HepG2 (cell line): ENCODE measurements at regions not wholly inside any gene's neighbourhood (a gene's known extent, or its start where the extent isn't known, plus 50 kb on each side); places are given as distances from the start of the nearest gene placed in this dataset.

ENCODE experiments used
- CAMTA2 ChIP-seq: sonication (generic); formaldehyde crosslinking; IDR thresholded peaks from 2 replicates; pipeline ENCODE4 v1.4.0; 2020; ENCODE audit warnings: mild to moderate bottlenecking, missing genetic modification reagents, borderline replicate concordance
- CBFB ChIP-seq: sonication (generic); formaldehyde crosslinking; IDR thresholded peaks from 2 replicates; pipeline ENCODE4 v1.4.0; 2020; ENCODE audit warnings: missing genetic modification reagents
- HNF4A ChIP-seq: sonication (generic); formaldehyde crosslinking; IDR thresholded peaks from 2 replicates; pipeline ENCODE4 v1.4.0; 2020; ENCODE audit warnings: missing genetic modification reagents
- HNRNPLL ChIP-seq: fragments of 200-400 bp; formaldehyde crosslinking; IDR thresholded peaks from 2 replicates; pipeline ENCODE4 v1.6.1; 2017; ENCODE audit warnings: mild to moderate bottlenecking, low read depth, low read length; ENCODE audit not compliant: poor library complexity, severe bottlenecking
- HOXA5 ChIP-seq: sonication (generic); formaldehyde crosslinking; IDR thresholded peaks from 2 replicates; pipeline ENCODE4 v1.4.0; 2020; ENCODE audit warnings: missing genetic modification reagents
- KLF12 ChIP-seq: sonication (generic); formaldehyde crosslinking; IDR thresholded peaks from 2 replicates; pipeline ENCODE4 v1.4.0; 2020; ENCODE audit warnings: missing genetic modification reagents, borderline replicate concordance
- MAFF ChIP-seq: IDR thresholded peaks from 2 replicates; pipeline ENCODE4 v1.6.1; 2011; ENCODE audit warnings: low read depth, low read length, improper control_type of control experiment
- NFYB ChIP-seq: sonication (generic); formaldehyde crosslinking; IDR thresholded peaks from 2 replicates; pipeline ENCODE4 v1.4.0; 2020; ENCODE audit warnings: missing genetic modification reagents
- SATB2 ChIP-seq: sonication (generic); formaldehyde crosslinking; IDR thresholded peaks from 2 replicates; pipeline ENCODE4 v1.5.0; 2020; ENCODE audit warnings: missing genetic modification reagents
- SKIL ChIP-seq: sonication (generic); formaldehyde crosslinking; IDR thresholded peaks from 2 replicates; pipeline ENCODE4 v1.8.0; 2022; ENCODE audit warnings: missing genetic modification reagents, mild to moderate bottlenecking, moderate library complexity, borderline replicate concordance
- SP1 ChIP-seq, 2 experiments: fragments of 450-650 bp in 1 of 2; sonication (generic) in 1 of 2; formaldehyde crosslinking in 1 of 2; IDR thresholded peaks; 2 replicates each; pipeline versions ENCODE4 v1.4.0 to v1.6.1; 2016 to 2020; ENCODE audit warnings: missing genetic modification reagents in 1 of 2
- ZFAT ChIP-seq: sonication (generic); formaldehyde crosslinking; conservative IDR thresholded peaks from 2 replicates; pipeline ENCODE4 v1.8.1; 2023; ENCODE audit warnings: missing genetic modification reagents, inconsistent platforms
- ZMYM4 ChIP-seq: sonication (generic); formaldehyde crosslinking; IDR thresholded peaks from 2 replicates; pipeline ENCODE4 v1.8.1; 2023; ENCODE audit warnings: mild to moderate bottlenecking, missing genetic modification reagents
- ZNF468 ChIP-seq: sonication (generic); formaldehyde crosslinking; IDR thresholded peaks from 2 replicates; pipeline ENCODE4 v1.8.0; 2022; ENCODE audit warnings: mild to moderate bottlenecking, moderate library complexity, missing genetic modification reagents
- ZNF558 ChIP-seq: sonication (generic); formaldehyde crosslinking; IDR thresholded peaks from 2 replicates; pipeline ENCODE4 v1.9.0; 2022; ENCODE audit warnings: mild to moderate bottlenecking, missing genetic modification reagents, borderline replicate concordance
- TF ChIP-seq, protein P1 (sequence below): sonication (generic); formaldehyde crosslinking; IDR thresholded peaks from 2 replicates; pipeline ENCODE4 v1.5.1; 2020; ENCODE audit warnings: mild to moderate bottlenecking, missing genetic modification reagents
- TF ChIP-seq, protein P2 (sequence below): sonication (generic); formaldehyde crosslinking; IDR thresholded peaks from 2 replicates; pipeline ENCODE4 v1.4.0; 2020; ENCODE audit warnings: mild to moderate bottlenecking, low read depth, missing genetic modification reagents
- TF ChIP-seq, protein P3 (sequence below): fragments of 450-650 bp; IDR thresholded peaks from 2 replicates; pipeline ENCODE4 v1.6.1; 2016
- TF ChIP-seq, protein P4 (sequence below): sonication (generic); formaldehyde crosslinking; IDR thresholded peaks from 2 replicates; pipeline ENCODE4 v1.4.0; 2020; ENCODE audit warnings: missing genetic modification reagents, borderline replicate concordance

DNA sequence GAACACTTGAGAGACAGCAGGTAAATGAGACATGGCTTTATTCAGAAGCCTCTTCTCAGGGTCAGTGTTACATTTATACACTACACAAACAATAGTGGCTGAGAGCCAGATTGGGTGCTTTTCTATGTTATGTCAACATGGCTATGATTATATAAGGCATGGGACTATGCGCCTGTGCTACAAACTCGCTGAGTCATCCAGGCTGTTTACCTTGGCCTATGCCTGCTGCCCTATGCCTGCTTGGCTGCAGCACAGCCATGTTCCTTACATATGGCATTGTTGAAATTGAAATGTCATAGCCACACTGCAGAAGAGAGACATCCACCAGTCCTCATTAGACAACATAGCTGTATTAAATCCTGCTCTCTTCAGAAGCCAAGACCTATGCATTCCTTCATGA lies 236.3 kb upstream of the NWD2 start (continued):
- TF ChIP-seq SKIL (CRISPR knock-in tag): no peak
- peak; percentile 96 for TF ChIP-seq ZMYM4 (CRISPR knock-in tag)
- no peak for TF ChIP-seq HOXA5 (CRISPR knock-in tag)
- no peak for TF ChIP-seq ZNF558
- no peak for TF ChIP-seq HNRNPLL
- TF ChIP-seq KLF12 (CRISPR knock-in tag): no peak
- TF ChIP-seq, protein P1, sequence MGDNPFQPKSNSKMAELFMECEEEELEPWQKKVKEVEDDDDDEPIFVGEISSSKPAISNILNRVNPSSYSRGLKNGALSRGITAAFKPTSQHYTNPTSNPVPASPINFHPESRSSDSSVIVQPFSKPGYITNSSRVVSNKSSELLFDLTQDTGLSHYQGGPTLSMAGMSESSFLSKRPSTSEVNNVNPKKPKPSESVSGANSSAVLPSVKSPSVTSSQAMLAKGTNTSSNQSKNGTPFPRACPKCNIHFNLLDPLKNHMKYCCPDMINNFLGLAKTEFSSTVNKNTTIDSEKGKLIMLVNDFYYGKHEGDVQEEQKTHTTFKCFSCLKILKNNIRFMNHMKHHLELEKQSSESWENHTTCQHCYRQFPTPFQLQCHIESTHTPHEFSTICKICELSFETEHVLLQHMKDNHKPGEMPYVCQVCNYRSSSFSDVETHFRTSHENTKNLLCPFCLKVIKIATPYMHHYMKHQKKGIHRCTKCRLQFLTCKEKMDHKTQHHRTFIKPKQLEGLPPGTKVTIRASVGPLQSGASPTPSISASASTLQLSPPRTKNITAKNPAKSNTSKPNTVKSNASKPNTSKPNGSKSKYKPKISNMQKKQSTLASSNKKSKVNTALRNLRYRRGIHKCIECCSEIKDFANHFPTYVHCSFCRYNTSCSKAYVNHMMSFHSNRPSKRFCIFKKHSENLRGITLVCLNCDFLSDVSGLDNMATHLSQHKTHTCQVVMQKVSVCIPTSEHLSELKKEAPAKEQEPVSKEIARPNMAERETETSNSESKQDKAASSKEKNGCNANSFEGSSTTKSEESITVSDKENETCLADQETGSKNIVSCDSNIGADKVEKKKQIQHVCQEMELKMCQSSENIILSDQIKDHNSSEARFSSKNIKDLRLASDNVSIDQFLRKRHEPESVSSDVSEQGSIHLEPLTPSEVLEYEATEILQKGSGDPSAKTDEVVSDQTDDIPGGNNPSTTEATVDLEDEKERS (CRISPR knock-in tag): peak; percentile 88; the same call in 1 of the 2 replicates
- TF ChIP-seq HNF4A (CRISPR knock-in tag): peak; percentile 86
- TF ChIP-seq, protein P2, sequence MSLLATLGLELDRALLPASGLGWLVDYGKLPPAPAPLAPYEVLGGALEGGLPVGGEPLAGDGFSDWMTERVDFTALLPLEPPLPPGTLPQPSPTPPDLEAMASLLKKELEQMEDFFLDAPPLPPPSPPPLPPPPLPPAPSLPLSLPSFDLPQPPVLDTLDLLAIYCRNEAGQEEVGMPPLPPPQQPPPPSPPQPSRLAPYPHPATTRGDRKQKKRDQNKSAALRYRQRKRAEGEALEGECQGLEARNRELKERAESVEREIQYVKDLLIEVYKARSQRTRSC (CRISPR knock-in tag): no peak
- TF ChIP-seq ZNF468 (CRISPR knock-in tag): no peak
- TF ChIP-seq, protein P3, sequence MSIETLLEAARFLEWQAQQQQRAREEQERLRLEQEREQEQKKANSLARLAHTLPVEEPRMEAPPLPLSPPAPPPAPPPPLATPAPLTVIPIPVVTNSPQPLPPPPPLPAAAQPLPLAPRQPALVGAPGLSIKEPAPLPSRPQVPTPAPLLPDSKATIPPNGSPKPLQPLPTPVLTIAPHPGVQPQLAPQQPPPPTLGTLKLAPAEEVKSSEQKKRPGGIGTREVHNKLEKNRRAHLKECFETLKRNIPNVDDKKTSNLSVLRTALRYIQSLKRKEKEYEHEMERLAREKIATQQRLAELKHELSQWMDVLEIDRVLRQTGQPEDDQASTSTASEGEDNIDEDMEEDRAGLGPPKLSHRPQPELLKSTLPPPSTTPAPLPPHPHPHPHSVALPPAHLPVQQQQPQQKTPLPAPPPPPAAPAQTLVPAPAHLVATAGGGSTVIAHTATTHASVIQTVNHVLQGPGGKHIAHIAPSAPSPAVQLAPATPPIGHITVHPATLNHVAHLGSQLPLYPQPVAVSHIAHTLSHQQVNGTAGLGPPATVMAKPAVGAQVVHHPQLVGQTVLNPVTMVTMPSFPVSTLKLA: no peak
- no peak for TF ChIP-seq ZFAT (CRISPR knock-in tag)
- TF ChIP-seq CBFB (CRISPR knock-in tag): no peak
- TF ChIP-seq SATB2 (CRISPR knock-in tag): peak; percentile 61; the same call in 1 of the 2 replicates
- TF ChIP-seq, protein P4, sequence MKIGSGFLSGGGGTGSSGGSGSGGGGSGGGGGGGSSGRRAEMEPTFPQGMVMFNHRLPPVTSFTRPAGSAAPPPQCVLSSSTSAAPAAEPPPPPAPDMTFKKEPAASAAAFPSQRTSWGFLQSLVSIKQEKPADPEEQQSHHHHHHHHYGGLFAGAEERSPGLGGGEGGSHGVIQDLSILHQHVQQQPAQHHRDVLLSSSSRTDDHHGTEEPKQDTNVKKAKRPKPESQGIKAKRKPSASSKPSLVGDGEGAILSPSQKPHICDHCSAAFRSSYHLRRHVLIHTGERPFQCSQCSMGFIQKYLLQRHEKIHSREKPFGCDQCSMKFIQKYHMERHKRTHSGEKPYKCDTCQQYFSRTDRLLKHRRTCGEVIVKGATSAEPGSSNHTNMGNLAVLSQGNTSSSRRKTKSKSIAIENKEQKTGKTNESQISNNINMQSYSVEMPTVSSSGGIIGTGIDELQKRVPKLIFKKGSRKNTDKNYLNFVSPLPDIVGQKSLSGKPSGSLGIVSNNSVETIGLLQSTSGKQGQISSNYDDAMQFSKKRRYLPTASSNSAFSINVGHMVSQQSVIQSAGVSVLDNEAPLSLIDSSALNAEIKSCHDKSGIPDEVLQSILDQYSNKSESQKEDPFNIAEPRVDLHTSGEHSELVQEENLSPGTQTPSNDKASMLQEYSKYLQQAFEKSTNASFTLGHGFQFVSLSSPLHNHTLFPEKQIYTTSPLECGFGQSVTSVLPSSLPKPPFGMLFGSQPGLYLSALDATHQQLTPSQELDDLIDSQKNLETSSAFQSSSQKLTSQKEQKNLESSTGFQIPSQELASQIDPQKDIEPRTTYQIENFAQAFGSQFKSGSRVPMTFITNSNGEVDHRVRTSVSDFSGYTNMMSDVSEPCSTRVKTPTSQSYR (CRISPR knock-in tag): 0 out of 2 replicates have a peak, but pooled peaks have one; percentile 30
- peak; percentile 94 for TF ChIP-seq MAFF
- no peak for TF ChIP-seq CAMTA2 (CRISPR knock-in tag)
- TF ChIP-seq SP1 (IDR thresholded peaks at IDR 0.05): no peak
- 0 out of 2 replicates have a peak, but pooled peaks have one; percentile 30 for TF ChIP-seq SP1 (CRISPR knock-in tag; IDR thresholded peaks at IDR 0.05)
- TF ChIP-seq NFYB (CRISPR knock-in tag): no peak
